GM18520 (cell line): ENCODE measurements at regions not wholly inside any gene's neighbourhood (a gene's known extent, or its start where the extent isn't known, plus 50 kb on each side); places are given as distances from the start of the nearest gene placed in this dataset.

Experiments
- ATAC-seq: cut with Tn5 transposase; IDR thresholded peaks from one replicate; pipeline ENCODE4 v1.9.1; 2021; ENCODE audit not compliant: unreplicated experiment

DNA sequence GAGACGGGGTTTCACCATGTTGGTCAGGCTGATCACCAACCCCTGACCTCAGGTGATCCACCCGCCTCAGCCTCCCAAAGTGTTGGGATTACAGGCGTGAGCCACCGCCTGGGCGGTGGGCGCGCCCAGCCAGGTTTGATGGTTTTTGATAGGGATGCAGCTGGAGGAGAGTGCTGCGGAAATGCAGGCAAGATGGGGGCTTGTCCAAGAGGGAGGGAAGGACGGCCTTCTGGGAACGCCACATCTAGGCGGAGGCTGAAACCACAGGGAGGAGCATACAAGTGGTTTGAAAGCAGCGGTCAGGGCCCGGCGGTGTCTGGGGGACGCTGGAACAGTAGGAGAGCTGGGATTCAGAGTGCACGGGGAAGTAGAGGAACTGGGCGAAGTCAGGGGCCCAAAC lies 134.6 kb downstream of the VRK1 start:
- ATAC-seq = no peak

DNA sequence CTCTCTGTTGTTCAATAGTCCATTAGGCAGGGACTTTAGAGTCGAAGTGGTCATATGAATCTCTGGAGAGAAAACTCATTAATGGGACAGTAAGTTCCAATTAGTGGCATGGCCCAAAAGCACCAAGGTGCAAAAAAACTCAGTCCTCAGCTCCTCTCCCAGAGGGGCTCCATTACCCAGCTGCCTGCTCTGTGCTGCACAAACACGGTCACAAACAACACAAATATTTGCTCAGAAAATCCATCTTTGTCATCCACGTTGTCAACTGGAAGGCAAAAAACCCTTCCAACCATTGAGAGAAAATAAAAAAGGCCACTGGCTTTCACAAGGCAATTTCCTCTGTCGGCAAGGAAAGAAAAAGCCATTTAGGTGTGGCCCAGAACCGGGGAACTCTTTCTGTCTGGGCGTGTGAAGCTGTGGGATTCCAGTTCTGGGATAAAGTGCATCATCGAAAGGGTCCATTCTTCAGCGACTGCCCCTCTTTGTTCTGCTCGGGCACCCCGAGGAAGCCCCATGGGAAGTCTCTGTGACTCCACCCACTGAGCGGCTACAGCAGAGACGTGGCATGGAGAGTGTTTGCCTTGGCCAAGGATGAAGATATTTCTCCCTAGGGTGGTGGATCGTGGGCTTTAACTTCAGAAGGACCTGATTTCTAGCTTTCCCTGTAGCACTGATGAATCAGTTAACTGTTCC lies 137.6 kb downstream of the VRK1 start:
- no peak for ATAC-seq

DNA sequence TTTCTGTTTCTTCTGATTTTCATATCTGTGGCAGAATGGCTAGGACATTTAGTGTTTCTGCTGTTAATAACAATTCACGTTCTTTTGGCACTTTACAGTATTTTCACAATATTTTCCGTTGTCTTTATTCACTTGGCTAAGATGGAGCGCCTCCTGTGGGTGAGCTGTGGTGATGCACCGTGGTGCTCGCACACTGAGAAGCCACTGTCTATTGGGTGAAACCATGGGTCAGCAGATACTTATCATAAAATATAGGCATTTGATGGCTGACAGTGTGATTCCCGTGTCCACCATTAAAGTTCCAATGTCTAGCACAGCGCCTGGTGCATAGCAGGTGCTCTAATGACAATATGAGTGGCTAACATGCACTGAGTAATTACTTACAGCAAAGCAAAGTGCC lies 141.8 kb downstream of the VRK1 start:
- no peak for ATAC-seq

DNA sequence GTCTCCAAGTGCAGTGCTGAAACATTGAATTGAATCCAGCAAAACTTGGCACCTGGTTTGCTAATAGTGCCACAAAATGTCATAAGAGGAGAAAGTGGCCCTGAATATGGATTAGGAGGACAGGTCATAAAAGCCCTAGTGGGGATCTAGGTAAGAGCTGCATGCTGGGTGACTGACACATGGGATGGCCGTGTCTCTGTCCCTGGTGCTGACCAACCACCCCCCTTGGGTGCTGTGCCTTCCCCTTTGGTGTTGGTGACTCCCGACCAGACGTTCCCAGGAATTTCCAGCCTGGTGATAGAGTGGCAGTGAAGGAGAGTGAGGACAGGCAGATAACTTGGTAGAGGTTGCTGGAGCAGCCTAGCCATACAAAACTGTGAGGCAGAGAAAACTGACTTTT lies 142.8 kb downstream of the VRK1 start:
- ATAC-seq = no peak

DNA sequence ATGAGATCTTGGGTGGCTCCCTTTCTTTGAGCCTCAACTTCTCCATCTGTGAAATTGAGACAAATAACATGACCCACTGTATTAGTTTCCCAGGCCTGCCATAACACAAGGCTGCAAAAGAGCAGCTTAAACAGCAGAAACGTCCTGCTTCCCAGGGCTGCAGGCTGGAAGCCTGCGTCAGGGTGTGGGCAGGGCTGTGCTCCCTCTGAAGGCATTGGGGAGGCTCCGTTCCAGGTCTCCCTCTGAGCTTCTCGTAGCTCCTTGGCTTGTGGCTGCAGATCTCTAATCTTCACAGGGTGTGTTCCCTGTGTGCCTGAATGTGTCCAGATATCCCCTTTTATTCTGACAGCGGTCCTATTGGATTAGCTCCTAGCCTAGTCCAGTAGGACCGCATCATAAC lies 147.1 kb downstream of the VRK1 start:
- ATAC-seq = no peak

DNA sequence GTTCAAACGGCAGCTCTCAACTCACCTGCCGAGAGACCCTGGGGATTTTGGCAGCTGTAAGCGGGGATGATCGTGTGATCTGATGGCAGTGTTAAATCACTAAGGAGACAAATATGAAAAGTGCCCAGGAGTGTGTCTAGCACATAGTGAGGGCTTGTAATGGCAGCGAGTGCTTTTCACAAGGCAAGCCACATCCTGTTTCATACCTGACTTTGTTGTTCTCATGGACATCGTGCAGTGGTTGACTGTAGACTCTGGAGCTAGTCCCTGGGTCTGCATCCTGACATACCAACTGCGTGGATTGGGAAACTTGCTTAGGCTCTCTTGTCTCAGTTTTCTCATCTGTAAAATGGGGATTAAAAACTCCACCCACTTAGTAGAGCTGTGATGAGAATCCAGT lies 148.5 kb downstream of the VRK1 start:
- ATAC-seq = no peak

DNA sequence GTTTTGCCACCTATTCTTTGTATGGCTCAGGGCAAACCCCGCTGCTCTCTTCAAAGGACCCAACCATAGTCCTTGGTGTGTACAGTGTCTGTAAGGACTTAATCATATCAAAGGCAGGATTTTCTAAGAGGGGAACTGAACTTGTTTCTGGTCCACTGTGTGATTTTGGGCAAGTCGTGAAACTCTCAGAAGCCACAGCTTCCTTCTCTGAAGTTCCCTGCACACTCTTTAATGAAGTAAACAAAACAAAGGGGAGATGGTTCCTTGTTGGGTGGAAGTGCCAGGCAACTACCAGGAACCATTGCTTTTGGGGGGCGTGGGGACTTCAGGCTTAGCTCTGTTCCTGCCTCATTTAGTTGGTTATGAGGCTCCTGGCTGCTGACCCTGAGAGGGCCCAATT lies 152.4 kb downstream of the VRK1 start:
- ATAC-seq = no peak

DNA sequence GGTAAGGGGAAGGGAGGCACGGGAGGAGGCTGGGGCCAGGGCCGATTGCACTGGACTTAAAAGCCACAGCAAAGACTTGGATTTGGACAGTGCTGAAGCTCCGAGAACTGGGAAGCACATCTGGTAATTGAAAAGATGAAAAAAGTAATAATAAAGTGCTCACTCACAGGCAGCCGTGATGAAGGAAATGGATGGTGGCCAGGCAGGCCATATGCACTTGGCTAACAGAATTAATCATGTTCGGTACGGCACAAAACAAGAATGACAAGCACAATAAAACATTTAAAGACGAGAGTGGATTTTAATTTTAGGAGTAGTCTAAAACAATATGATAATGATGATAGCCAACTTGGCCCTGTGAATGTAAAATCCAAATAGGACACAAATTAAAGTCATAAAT lies 154.3 kb downstream of the VRK1 start:
- ATAC-seq = no peak

DNA sequence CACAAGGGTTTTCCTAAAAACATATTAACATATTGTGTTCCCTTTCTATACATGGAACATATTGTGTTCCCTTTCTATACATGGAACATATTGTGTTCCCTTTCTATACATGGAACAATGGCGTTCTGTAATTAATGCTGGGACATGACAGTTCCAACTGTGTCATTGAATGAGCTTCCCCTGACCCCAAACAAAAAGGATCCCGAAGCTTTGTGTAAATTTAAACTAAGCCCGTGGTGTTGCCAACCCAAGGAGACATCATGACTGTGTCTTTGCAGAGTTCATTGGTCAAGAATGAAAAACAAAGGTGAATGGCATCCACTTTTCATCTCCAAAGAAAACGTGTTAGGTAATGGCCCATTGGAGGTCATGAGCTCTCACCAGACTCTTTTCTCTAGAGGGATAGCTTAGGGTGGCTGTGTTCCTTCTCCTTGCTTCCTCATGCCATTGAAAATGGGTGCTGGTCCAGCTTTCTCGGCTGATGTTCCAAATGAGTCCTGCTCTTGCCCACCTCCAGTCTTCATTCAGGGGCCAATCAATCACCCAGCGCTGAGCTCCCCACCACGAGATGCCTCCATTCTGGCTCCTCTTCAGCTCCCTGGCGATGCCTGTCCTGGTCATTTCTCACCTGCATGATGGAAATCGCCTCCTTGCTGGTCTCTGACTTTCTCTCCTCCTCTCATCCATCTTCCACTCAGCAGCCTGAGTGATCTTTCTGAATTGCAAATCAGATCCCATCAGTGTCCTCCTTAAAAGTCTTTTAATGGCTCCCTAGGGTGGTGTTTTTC lies 156.1 kb downstream of the VRK1 start:
- no peak for ATAC-seq

DNA sequence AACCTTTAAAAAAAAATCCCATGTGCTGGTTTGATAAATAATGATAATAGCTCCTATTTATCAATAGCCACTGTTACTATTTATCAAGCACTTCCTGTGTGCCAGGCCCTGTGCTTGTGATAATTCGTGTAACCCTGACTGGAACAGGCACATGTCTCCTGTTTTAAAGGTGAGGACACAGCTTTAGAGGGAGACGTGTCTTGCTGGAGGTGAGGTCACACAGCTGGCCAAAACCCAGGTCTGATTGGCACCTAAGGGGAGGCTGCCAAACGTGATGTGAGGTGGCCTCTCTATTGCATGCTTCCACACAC lies 156.6 kb downstream of the VRK1 start:
- no peak for ATAC-seq

DNA sequence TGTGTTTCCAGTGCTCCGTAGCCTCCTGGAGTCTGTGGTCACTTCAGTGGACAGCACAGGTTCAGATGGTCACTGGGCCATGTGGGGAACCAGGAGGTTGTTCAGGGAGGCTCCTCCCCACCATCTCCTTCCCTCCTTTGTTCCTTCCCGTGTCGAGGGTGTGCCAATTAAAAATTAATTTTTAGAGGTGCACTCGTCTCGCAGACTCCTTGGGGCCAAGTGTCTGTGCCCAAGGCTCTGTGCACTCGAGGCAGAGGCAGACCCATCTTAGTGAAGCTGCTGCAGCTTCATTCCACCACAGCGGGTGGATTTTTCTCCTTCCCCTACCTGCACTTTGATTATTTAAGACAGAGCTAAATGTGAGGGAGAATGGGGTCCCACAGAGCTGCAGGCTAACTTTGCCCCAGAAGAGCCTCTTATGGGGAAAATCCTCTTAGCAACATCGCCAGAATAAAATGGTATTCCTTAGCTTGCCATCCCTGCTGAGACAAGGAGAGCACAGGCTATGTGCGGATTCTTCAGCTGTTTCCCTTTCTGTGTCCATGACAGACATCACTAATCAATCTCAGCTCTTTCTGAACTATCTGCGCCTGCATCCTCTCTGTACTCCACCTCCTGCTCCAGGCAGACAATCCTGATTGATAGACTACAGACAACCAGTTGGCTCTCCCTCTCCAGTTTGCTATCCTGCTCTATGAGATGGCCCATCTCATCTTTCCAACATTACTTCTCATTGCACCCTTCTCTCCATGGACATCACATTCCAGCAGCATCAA lies 159.5 kb downstream of the VRK1 start:
- no peak for ATAC-seq

DNA sequence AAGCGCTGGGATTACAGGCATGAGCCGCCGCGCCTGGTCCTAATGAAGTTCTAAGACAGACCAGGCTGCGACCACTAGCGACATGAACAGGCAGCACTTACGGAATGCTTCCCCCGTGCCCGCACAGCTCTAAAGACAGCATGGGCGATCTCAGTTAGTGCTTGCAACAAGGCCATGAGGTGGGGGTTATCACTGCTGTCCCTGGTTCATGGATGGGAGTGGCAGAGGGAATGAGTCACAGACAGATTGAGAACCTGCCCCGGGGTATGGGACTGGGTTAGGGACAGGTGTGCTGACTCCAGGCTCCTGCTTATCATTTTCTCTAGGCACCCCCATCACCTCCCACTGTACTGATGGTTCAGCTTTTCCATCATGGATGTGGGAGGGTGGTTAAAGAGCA lies 160.9 kb downstream of the VRK1 start:
- no peak for ATAC-seq

DNA sequence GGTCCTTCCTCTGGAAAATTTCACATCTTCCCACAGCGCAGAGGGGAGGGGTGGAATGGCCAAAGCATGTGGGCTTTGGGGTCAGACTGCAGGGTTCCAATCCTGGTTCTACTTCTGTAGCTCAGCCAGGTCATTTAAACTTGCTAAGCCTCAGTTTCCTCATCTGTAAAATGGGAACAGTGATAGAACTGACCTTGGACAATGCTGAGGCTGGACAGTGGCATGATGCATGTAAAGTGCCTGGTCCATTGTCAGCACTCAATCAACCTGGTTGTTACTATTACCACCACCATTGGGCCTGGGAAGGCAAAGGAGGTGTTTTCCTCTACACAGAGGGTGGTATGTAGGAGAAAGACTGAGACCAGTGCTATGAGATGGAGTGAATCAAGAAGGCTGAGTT lies 162.8 kb downstream of the VRK1 start:
- ATAC-seq = no peak

DNA sequence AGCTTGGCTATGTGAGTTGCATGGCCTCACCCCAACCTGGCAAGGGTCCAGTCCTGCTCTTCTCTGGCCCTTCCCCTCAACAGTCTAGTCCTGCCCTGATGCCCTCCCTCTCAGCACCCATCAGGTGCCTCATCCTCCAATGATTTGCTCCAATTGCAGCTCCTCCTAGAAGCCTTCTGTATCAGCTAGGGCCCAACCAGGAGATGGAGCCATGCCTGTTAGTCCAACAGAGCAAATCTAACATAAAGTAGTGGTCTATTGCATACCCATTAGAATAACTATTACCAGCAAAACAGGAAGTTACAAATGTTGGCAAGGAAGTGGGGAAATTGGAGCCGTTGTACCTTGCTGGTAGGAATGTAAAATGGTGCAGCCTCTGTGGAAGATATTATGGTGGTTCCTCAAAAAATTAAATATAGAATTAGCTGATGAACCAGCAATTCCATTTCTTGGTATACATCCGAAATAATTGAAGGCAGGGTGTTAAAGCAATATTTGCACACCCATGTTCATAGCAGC lies 163.5 kb downstream of the VRK1 start:
- no peak for ATAC-seq

DNA sequence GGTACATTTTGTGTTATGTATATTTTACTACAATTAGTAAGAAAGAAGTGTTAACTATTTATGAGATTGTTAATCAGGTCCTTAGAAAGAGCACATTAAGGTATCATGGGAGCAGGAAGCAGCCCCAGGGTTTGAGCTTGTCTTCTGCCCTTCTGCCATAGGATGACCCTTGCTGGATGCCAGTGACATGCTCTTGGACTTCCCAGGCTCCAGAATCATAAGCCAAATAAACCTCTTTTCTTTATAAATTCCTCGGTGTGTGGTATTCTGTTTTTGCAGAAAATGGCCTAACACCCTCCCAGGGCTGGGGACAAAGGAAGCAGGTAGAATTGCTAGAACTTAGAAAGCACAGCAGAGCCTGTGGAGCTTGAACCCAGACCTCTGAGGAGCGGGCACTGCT lies 164.7 kb downstream of the VRK1 start:
- no peak for ATAC-seq

DNA sequence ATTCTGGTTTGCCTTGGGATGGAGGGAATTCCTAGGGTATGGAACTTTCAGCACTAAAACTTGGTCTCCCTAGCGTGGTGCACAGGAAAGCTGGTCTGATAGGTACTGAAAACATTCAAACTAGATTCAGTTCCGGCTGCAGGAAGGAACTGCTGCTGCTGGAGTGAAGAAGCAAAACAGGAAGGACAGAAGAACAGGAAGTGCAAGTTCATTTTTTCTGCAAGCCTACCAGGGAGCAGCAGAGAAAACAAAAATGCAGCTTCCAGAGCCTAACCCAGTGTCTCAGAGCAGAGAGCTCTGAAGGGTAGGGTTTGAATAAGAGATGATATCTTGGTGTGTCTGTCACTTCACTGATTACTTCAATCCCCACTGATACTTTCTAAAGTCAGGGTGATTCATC lies 165.2 kb downstream of the VRK1 start:
- ATAC-seq = no peak

DNA sequence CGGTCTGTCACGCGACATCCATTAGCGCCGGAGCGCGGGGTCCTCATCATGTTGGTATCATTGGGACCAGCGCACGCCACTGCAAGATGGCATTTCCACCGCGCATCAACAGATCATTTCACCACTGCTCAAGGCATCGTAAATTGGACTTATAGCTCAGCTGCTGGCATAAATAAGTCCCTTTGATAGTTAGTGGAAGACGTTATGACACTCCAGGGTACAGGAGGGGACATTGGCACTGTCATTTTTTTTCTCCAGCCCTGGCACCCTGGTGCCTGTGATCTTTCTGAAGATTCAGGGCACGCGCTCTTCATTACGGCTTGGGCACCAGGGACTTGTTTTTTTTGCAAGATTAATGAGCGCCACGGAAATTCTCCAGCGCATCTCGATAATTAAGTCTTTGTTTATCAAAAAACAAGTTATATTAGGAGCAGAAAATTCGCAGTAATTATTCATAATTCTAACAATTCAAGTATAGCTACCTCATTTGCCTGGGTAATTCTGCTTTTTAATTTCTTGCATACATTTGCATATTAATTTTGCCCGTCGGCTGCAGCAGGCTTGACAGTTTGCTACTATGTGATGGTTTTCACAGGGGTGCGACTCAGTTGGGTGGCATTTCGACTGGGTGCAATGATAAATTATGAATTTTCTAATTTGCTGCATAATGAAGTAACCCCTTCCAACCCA lies 167.7 kb downstream of the VRK1 start:
- ATAC-seq = no peak

DNA sequence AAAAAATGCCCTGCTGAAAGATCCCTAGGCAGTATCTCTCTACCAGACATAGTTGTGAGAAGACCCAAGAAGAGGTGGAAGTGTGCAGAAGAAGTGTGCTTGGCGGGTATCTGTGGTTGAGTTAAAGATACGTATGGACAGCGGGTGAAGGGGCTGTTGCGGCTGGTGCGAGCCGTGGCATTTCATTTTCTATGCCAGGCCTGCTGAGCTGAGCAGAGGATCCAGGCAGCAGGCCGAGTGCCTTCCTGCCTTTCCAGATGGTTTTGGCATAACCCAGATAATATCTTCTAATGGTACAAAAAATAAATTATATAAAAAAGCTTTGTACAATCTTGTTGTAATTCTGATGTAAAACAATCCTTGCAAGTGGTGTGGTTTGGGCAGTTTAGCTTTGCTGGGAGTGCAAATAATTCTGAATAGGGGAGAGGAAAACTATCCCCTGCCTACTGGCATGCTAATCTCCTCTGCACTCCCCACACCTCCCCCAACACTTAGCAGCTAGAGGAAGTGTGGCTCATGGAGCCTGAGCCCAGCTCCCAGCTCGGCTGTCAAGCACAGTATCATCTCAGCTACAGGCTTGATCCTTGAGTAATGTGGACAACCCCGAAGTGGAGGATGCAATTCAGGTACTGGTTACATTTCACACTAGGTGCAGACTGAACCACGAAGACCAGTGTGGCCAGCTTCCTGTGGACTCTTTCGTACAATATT lies 168.9 kb downstream of the VRK1 start:
- no peak for ATAC-seq

DNA sequence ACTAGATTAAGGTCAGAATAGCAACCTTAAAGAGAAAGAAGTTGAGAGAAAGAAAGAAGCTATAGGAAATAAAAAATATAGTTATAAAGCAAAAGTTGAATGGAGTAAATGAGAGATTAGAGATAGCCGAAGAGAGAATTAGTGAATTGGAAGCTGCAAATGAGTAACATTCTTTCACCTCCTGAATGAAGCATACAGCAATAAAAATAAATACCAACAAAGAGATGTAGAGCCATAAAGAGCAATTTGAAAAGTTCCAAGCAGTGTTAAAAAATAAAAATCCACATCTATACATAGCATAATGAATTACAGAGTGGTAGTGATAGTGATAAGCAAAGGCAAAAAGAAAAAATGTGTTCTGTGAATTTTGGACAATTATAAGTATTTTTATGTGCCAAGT lies 177.9 kb downstream of the VRK1 start:
- no peak for ATAC-seq

DNA sequence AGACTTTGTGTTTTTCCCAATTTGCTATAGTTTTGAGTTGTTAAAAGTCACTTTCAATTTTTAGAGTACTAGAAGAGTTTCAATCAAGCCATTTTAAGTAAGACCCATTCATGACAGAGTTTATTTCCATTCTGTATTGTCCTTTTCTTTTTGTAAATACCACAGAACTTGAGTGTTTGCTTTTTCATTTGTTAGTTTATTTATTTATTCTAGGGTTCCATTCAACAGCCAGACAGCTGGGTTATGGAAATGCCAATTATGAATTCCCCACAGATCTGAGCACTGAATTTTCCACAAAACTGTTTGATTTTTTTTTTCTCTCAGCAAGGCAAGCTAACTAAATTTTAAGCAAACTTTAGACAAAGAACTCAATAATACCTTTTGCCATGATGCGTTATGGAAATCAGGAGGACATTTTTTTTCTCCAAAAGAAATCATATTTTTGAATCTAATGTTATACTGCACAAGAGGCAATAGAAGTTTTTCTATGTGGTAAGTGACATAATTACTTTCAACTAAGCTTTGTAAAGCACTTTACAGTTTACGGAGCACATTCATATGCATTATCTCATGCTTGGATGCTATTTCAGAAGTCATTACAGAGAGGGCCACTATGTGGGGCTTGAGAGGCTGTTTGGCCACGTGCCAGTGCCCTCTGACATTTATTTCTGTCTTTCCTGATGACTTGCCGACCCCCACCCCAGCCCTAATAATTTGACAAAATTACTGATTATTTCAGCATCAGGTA lies 181.5 kb downstream of the VRK1 start:
- no peak for ATAC-seq
